HG03060 (cell line): ENCODE measurements at regions not wholly inside any gene's neighbourhood (a gene's known extent, or its start where the extent isn't known, plus 50 kb on each side); places are given as distances from the start of the nearest gene placed in this dataset.
"Not testable (repeated sequence)": the region's sequence is repeated elsewhere in the genome, so short reads cannot be mapped to it uniquely, and the experiment has no call there.

Source experiments
- ATAC-seq: cut with Tn5 transposase; IDR thresholded peaks from one replicate; pipeline ENCODE4 v1.9.1; 2021; ENCODE audit warnings: low read depth, moderate number of reproducible peaks; ENCODE audit not compliant: unreplicated experiment

DNA sequence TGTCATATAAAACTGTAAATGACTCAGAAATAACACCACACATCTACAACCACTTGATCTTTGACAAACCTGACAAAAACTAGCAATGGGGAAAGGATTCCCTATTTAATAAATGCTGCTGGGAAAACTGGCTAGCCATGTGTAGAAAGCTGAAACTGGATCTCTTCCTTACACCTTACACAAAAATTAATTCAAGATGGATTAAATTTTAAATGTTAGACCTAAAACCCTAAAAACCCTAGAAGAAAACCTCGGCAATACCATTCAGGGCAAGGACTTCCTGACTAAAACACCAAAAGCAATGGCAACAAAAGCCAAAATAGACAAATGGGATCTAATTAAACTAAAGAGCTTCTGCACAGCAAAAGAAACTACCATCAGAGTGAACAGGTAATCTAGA lies 1315.3 kb upstream of the CNTN5 start:
- not testable (repeated sequence) for ATAC-seq

DNA sequence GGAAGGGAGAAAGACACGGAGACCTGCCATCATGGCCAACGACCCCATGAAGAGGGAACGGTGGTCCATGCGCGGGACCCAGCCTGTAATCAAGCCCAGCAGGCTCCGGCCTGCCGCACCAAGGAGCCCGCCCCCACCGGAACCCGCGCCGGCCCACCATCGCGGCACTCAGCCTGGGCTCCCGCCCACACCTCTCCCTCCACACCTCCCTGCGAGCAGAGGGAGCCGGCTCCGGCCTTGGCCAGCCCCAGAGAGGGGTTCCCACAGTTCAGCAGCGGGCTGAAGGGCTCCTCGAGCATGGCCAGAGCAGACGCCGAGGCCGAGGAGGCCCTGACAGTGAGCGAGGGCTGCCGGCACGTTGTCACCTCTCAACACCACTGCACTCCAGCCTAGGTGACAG lies 1302.8 kb upstream of the CNTN5 start:
- no peak for ATAC-seq

DNA sequence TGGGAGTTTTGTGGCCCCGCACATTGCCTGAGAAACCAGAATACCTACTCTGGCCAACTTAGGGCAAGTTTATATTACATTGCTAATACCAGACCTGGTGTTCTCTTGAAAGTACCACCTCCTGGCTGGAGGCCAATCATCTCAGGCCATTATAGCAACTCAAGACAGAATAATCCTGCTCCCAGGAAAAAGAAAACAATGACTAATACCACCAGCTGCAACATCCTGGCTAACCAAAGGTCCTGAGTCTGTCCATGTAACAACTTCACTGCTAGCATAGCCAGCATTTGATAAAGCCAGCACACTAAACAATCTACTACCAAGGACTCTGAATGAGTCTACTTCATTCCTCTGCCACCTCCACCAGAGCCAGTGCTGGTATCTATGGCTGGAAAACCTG lies 1298.7 kb upstream of the CNTN5 start:
- ATAC-seq, result no peak

- no peak for ATAC-seq
Observed at GRCh38 chr11:97722721-97723120, 1298.0 kb upstream of the CNTN5 start.

DNA sequence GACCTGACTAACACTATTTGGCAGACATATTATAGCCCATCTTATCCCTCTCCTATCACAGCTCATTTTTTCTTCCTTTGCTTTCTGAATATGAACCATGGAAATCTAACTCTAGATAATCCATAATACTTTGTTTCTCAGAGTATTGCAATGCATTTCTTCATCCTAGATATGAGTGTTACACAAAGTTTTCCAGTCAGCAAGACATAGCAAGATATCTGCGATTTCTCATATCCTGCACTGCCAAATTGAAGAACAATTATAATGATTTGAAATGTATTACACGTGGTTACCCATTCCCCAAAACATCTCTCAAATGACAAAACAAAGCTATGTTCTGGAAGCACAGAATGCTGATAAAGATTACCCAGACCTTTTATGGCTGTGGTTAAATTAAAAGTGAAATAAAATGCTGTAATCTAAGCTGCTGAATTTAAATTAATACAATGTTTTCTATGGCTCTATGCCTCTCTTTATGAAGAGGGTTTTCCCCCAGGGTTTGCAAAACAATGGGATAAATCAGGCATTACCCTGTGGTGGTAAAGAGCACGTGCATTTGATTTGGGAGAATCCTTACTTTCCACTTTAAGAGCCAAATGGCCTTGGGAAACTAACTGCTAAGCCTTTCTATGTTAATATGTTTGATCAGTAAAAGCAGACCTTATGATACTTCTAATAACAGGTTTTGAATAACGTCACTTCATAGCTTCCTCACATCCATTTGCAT lies 1291.0 kb upstream of the CNTN5 start:
- ATAC-seq, result no peak

GRCh38 chr11:97732011-97732632 lies 1288.6 kb upstream of the CNTN5 start:
- no peak for ATAC-seq

DNA sequence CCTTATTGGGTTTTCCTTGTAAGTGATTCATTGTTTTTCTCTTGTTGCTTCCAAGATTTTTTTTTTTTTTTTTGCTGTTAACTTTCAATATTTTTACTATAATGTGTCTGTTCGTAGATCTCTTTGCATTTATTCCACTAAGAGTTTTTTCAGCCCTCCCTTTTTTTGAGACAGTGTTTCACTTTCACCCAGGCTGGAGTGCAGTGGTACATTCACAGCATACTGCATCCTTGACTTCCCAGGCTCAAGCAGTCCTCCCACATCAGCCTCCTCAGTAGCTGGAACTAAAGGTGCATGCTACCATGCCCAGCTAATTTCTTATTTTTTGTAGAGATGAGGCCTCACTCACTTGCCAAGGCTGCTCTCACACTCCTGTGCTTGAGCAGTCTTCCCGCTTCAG lies 1282.0 kb upstream of the CNTN5 start:
- ATAC-seq, result no peak

DNA sequence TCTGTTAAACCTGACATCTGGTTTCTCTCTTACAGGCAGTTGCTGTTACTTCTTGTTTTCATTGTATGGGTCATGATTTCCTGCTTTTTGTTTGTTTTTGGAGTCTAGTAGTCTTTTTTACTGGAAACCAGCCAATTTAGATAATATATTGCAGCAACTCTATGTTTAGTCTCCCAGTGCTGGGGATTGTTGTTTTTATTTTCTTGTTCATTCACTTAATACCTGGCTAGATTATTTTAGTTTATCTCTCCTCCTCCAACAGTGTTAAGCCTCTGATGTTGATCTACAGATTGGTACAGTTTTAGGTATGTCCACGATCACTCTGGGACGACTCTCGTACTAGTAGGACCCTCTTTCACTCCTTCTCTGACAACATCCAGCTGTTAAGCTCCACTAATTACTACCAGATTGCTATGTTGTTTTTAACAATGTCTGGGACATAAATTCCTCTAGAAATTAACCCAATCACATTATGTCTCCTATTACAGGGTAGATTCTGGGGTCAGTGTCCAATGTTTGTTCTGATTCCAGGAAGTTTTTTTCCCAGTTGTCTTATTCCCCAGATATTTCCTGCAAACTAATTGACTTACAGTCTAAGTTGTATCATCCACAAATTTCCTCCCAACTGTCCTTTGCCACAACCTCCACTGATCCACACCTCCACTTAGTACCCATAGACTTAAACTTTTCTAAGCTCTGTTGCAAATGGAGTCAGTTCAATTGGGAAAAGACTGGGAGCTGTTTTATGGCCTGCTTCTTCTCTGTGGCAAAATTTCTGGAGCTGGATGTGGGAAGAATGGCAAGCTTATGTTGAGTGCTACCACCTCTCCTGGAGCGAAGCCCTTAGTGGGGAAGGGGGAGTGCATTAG lies 1280.6 kb upstream of the CNTN5 start:
- ATAC-seq, result no peak

- no peak for ATAC-seq
Observed at GRCh38 chr11:97740801-97741151, 1280.0 kb upstream of the CNTN5 start.

- no peak for ATAC-seq
Observed at GRCh38 chr11:97742717-97743116, 1278.0 kb upstream of the CNTN5 start.

DNA sequence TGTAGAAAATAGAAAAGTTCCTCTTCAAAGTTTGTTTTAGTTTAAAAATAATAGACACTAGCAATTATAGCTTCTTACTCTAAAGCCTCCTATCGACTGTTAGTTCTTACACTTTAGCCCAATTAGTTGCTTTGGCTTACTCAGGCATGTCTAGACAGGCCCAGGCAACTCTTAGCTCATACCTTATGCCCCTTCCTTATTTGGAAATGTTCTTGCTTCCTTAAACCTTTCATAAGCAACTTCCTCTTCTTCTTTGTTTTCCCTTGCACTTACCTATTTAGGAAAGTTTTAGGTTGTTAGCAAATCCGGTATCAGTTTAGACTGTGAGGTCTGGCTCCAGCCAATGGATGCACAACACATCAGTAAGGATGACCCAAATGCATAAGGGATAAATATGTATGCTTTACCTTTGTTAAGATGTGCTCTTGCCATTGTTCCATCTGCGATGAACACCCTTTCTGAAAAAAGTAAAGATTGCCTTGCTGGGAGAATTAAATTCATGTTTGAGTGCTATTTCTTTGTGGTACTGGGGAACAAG lies 1277.5 kb upstream of the CNTN5 start:
- no peak for ATAC-seq

DNA sequence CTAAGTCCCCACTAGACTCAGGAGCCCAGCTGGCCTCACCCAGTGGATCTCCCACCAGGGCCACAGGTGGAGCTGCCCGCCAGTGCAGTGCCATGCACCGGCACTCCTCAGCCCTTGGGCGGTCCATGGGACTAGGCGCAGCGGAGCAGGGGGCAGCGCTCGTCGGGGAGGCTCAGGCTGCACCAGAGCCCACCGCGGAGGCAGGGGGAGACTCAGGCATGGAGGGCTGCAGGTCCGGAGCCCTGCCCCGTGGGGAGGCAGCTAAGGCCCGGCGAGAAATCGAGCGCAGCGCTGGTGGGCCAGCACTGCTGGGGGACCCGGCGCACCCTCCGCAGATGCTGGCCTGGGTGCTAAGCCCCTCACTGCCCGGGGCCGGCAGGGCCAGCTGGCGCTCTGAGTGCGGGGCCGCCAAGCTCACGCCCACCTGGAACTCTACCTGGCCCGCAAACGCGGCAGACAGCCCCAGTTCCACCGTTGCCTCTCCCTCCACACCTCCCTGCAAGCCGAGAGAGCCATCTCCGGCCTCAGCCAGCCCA lies 1275.2 kb upstream of the CNTN5 start:
- ATAC-seq, result no peak

DNA sequence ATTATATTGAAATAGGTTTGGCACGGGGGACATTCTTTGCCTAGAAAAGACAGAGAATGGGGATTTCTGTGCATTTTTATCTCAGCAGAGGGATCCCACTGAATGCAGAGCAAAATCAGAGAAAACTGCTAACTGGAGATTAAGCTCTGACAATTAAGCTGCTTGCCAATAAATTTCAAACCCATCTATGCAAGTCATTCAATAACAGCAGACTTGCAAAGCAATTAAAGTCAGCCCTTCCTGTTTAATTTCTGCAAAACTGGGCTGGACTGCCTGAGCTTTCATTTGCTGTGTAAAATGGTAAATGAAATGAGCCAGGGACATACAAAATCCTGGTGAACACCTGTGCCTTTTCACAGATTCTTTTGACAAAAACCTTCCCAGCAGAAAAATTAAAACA lies 1273.9 kb upstream of the CNTN5 start:
- no peak for ATAC-seq

GRCh38 chr11:97751405-97751804 lies 1269.3 kb upstream of the CNTN5 start:
- ATAC-seq, result no peak

DNA sequence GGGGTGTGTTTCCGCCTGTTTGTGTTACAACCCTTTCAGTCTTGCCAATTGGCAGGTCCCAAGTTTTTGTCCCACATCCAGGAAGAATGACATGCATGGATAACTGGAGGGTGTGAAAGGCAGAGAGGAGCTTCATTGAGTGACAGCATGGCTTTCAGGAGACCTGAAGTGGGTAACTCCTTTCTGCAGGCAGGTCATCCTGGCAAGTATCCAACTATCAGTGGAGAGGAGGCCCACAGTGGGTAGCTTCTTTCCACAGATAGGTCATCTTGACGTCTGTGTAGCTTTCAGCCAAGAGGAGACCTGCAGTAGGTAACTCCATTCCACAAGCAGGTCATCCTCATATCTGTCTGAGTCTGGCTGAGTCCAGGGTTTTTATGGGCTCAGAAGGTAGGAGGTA lies 1268.8 kb upstream of the CNTN5 start:
- no peak for ATAC-seq

DNA sequence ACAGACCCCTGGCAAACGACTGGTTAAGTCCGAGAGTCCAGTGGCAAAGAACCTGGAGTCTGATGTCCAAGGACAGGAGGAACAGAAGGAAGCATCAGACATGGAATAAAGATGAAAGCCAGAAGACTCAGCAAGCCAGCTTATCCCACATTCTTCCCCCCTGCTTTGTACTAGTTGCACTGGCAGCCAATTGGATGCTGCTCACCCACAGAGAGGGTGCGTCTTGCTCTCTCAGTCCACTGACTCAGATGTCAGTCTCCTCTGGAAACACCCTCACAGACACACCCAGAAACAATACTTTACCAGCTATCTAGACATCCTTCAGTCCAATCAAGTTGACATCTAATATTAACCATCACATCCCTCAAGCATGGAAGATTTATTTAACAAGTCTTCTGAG lies 1265.8 kb upstream of the CNTN5 start:
- ATAC-seq, result no peak

DNA sequence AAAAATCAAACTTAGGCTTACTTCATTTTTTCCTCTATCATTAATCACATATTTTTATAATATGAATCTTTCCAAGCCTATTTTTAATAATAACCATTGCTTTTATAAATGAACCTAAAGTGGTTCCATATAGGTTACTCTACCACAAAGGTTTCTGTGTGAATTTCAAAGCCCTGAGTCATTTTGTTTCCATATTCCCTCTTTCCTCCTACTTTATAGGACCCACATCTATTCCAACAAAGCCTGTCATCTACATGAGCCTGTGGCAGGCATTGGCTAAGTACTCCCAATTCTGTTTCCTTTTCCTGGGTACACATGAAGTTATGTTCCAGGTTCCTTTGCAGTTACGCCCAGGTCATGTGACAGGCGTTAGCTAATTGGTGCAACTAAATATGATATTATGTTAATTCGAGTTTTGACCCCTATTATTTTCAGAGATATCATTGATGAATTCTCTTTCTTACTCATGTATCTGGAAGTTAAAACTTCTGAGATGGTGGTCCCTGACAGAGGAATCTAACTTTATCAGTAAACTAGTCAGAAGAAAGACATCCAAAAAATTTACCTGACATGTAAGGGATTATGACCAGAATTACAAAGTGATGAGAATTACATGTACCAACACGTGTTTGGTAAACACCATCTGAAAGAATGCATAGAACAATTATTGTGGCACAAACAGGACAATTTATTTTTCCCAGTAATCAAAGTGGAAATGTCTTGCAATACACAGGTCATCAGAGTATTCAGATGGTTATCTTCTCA lies 1264.0 kb upstream of the CNTN5 start:
- ATAC-seq, result no peak

GRCh38 chr11:97761175-97761574 lies 1259.6 kb upstream of the CNTN5 start:
- ATAC-seq, result no peak

- no peak for ATAC-seq
Observed at GRCh38 chr11:97764193-97764592, 1256.6 kb upstream of the CNTN5 start.

DNA sequence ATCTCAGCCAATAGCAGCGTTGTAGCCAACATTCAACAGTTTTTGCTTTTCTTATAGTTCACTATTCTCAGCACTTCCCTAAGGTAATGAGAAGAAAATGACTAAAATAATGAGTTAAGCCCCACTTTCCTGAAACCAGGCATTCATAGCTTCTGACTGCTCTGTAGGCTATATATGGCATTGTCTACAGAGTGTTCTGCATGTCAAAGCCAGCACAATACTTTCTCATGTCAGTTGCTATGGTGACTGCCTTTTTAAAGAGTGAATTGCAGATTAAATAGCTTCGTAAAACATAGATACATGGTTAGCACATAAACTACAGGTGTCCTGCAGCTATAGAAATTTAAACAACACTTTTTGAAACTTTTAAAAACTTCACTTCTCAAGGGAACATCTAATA lies 1256.1 kb upstream of the CNTN5 start:
- ATAC-seq, result no peak
